ENCODE measurements at regions not wholly inside any gene's neighbourhood (a gene's known extent, or its start where the extent isn't known, plus 50 kb on each side); places are given as distances from the start of the nearest gene placed in this dataset.
"Not testable (repeated sequence)": the region's sequence is repeated elsewhere in the genome, so short reads cannot be mapped to it uniquely, and the experiment has no call there.

- DNase-seq, result peak in 9 of 14 donors; percentile 7 to 67 (median 49)
Observed at GRCh38 chr6:6724539-6725467, 136.3 kb downstream of the LY86 start.

DNA sequence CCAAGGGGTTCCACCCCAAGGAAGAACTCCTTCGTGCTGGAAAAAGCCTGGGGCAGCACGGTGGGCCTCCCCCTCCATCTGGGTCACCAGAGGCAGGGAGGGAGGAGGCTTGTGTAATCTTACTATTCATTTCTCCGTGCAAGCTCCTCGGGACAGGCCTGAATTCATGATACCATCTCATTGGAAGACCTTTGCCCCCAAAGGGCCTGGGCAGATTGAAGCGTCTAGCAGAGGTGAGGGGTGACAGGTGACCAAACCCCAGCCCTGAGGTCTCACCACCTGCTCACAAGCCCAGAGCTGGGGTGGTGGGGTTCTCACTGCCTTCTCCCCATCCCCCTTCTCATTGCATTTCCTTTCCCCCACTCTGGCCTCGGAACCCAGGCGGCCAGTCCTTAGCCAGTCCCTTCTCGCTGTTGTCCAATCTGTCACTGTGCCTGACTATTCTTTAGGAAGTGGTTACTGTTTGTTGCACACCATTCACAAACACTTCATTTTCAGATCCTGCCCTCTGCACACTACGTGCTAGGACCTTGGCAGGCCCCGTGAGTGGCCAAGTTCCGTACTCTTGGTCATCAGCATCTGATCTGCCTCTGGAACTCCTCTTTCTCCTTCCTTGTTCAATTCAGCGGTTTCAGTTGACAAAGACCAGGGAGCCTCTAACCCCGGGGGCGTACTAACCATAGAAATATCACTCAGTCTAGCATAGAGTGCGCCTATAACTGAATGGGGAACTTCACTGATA is 137.1 kb downstream of the LY86 start:
- peak in 6 of 14 donors; percentile 10 to 44 (median 30) for DNase-seq

DNA sequence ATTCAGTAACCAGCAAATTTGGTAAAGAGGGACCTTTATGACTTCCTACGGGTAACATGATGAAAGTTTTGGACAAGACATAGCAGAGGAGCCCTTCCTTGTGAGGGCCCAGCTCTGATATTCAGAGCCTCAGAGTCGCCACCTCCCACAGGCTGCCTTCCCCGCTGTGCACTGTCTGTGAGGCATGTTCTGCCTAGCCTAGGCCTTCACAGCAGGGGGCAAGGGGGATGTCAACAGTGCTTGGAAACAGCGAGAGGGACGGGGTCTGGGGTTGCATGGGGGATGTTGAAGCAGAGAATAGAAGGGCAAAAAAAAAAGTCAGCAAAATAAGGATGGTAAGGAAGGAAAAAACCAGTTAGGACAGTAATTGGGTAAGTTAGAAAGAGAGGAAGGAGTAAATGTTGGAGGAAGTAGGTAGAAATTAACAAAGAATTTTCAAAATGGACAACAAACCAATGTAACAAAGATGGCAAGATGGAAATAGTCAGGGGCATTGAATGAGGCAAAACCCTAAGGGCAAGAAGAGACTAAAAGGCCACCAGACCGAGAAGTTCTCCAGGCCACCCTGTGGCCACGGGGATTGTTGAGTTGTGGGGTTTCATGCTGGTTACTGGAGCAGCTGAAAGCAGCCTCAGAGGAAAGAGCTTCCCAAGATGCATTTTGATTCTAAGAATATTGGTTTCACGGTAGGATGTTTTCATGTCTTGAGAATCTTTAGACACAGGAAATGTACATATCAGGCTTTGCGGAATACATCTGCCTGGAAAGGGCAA is 139.8 kb downstream of the LY86 start:
- no peak for DNase-seq

- DNase-seq, result no peak
Observed at GRCh38 chr6:6729971-6730370, 141.5 kb downstream of the LY86 start.

- no peak for DNase-seq
Observed at GRCh38 chr6:6730831-6731230, 142.3 kb downstream of the LY86 start.

GRCh38 chr6:6734479-6735465 is 146.3 kb downstream of the LY86 start:
- DNase-seq, result no peak

GRCh38 chr6:6736791-6737654 is 148.5 kb downstream of the LY86 start:
- DNase-seq, result peak in 1 of 14 donors; percentile 22

GRCh38 chr6:6737671-6738070 is 149.2 kb downstream of the LY86 start:
- DNase-seq, result no peak

- DNase-seq, result no peak
Observed at GRCh38 chr6:6738108-6738507, 149.6 kb downstream of the LY86 start.

- DNase-seq, result no peak
Observed at GRCh38 chr6:6738922-6739716, 150.6 kb downstream of the LY86 start.

DNA sequence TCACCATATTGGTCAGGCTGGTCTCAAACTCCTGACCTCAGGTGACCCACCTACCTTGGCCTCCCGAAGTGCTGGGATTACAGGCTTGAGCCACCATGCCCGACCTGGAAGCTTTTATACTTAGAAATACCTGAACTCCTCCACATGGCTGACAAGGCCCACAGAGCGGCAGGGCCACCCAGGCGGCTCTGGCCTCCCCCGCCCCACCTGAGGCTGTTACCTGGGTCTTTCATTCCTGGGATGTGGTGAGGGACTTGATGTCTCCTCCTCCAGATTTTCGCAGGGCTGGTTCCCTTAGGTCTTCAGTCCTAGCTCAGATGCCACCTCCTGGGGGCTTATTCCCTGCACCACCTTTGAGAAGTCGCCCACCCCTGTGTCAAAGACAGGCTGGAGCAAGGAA is 152.1 kb downstream of the LY86 start:
- no peak for DNase-seq

DNA sequence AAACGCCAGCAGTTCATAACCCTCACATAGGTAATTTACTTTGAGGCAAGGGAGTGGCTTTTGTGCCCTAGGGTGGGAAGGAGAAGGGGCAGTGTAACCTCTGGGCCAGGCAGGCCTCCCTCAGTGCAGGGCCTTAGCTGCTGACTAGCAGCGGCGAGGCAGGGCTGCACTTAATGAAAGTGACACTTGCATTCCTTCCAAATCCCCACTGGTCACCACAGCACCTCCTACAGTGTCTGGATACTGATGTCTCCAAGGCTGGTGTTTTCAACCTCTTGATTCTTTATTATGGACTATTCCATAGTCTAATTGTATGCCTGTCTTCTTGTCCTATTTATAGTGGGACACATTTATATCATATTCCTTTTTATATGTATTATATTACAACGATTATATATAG is 152.7 kb downstream of the LY86 start:
- no peak for DNase-seq

DNA sequence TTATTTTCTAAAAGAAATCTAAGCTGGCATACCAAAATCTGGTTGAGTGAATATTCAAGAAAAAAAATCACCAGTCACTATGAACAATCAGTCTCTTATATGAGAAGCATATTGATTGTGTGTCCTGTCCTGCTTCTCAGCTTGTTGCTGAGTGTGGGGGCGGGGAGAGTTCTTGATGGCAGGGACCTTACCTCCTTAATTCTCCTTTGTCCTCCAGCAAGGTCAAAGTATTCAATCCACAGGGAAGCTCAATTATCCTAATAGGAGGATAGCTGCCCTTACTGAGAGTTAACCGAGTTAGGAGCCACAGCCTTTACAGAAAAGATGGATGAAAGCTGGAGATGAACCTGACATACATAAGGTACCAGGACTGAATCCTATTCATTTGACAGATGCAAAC is 154.0 kb downstream of the LY86 start:
- DNase-seq, result no peak

- no peak for DNase-seq
Observed at GRCh38 chr6:6744551-6744950, 156.0 kb downstream of the LY86 start.

GRCh38 chr6:6745637-6746332 is 157.3 kb downstream of the LY86 start:
- DNase-seq, result not testable (repeated sequence)

DNA sequence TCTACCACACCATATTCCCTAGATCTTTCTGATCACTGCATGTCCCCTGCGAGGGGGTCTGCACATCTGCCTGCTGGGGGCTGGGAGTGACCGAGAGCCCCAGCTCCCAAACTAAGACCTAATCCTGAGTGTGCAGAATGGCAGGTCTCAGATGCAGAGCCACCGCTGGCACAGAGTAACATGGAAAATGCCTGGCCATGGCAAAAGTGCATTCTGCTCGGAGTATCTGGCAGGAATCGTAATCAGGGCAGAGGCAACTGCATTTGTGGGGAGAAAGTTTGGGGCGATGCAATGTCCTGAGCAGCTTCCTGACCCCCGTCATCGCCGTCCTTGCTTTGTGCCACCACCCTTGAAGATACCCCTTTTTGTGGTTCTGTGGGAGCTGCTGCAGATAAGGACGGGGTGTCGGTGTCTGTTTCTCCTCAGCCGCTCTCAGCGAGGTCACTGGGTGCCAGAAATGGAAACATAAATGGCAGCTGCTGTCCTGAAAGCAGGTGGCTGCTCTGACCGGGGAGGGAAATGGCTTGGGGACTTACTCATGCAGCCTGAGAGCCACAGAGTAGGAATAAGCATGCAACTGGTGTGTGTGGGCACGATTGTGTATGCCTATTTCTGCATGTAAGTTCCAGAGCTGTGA is 157.9 kb downstream of the LY86 start:
- no peak for DNase-seq

GRCh38 chr6:6746970-6747338 is 158.4 kb downstream of the LY86 start:
- DNase-seq, result no peak

DNA sequence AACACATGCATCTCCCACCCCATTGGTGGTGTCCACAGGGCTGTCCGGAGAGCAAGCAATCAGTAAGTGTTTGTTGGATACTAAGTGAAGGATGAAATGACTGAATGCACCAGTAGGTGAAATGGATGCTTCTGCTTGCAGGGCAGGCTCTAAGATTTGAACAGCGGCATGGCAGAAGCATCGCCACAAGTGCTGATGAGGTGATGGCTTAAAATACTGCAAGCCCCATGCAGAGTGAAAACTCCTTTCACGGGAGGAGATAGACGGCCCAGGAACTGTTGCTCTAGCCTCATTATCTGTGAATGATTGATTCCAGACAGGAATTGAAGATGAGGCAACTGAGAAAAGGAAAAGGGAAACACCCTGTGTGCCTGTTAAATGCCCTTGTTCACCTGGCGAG is 158.9 kb downstream of the LY86 start:
- DNase-seq, result no peak

- no peak for DNase-seq
Observed at GRCh38 chr6:6748001-6748400, 159.5 kb downstream of the LY86 start.
